Gastroesophageal sphincter (tissue), 3 donors: ENCODE measurements at regions not wholly inside any gene's neighbourhood (a gene's known extent, or its start where the extent isn't known, plus 50 kb on each side); places are given as distances from the start of the nearest gene placed in this dataset.

Experiments used
- POLR2AphosphoS5 ChIP-seq: sonication (generic); formaldehyde crosslinking; IDR thresholded peaks from one replicate; pipeline ENCODE4 v1.6.1; 2017; ENCODE audit warnings: antibody characterized with exemption
- TF ChIP-seq, protein P1 (sequence below), 4 experiments: fragments of 200-600 bp in 2 of 4; fragments of 450-650 bp in 2 of 4; sonication (generic) in 1 of 4; IDR thresholded peaks; one replicate each; pipeline ENCODE4 v1.5.1; 2017 to 2019; ENCODE audit warnings: antibody characterized with exemption in 4 of 4, mild to moderate bottlenecking in 2 of 4, moderate library complexity in 2 of 4

DNA sequence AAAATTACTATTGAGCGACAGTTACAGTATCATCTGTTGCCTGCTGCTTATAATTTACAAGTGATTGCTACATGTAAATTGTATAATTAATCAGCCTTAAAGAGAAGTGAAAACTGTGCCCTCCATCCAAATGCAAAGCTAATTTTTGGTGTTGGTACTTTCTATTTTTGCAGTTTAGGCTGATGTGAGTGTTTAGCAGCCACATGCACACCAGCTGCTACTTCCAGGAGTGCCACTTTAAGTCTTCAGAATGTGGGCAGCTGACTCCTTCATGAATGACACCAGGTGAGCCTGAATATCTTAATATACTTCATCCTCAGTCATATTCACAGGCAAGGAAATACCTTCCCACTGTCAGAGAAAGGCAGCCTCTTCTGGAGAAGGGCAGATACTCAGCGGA lies 149.8 kb upstream of the RASGEF1B start:
- TF ChIP-seq POLR2AphosphoS5, result no peak
- TF ChIP-seq, protein P1, sequence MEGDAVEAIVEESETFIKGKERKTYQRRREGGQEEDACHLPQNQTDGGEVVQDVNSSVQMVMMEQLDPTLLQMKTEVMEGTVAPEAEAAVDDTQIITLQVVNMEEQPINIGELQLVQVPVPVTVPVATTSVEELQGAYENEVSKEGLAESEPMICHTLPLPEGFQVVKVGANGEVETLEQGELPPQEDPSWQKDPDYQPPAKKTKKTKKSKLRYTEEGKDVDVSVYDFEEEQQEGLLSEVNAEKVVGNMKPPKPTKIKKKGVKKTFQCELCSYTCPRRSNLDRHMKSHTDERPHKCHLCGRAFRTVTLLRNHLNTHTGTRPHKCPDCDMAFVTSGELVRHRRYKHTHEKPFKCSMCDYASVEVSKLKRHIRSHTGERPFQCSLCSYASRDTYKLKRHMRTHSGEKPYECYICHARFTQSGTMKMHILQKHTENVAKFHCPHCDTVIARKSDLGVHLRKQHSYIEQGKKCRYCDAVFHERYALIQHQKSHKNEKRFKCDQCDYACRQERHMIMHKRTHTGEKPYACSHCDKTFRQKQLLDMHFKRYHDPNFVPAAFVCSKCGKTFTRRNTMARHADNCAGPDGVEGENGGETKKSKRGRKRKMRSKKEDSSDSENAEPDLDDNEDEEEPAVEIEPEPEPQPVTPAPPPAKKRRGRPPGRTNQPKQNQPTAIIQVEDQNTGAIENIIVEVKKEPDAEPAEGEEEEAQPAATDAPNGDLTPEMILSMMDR (IDR thresholded peaks at IDR 0.05), result no peak
